H1 (cell line): ENCODE measurements at regions not wholly inside any gene's neighbourhood (a gene's known extent, or its start where the extent isn't known, plus 50 kb on each side); places are given as distances from the start of the nearest gene placed in this dataset.

ENCODE experiments used
- BRCA1 ChIP-seq: IDR thresholded peaks from 2 replicates; pipeline ENCODE4 v1.6.1; 2012; ENCODE audit warnings: low read depth, low read length, improper control_type of control experiment
- FOSL1 ChIP-seq: IDR thresholded peaks from 2 replicates; pipeline ENCODE4 v1.6.1; 2011; ENCODE audit warnings: mild to moderate bottlenecking, low read depth, low read length, moderate library complexity; ENCODE audit not compliant: insufficient read depth
- JUND ChIP-seq: IDR thresholded peaks from 2 replicates; pipeline ENCODE4 v1.6.1; 2011; ENCODE audit warnings: mild to moderate bottlenecking, improper control_type of control experiment, low read length
- MAX ChIP-seq: IDR thresholded peaks from 2 replicates; pipeline ENCODE4 v1.6.1; 2012; ENCODE audit warnings: inconsistent platforms
- PHF8 ChIP-seq: fragments of 200-600 bp; sonication (generic); conservative IDR thresholded peaks from 2 replicates; pipeline ENCODE4 v1.7.1; 2012; ENCODE audit warnings: low read depth, mild to moderate bottlenecking, inconsistent platforms, low read length, moderate library complexity
- POLR2A ChIP-seq, 2 experiments: IDR thresholded peaks; 1 replicate in 1 of 2; 2 replicates in 1 of 2; pipeline ENCODE4 v1.6.1; 2011; ENCODE audit warnings: low read depth in 2 of 2, low read length in 2 of 2, mild to moderate bottlenecking in 2 of 2; ENCODE audit errors: control extremely low read depth in 1 of 2
- SP4 ChIP-seq: IDR thresholded peaks from 2 replicates; pipeline ENCODE4 v1.6.1; 2012; ENCODE audit warnings: low read length, inconsistent platforms
- TF ChIP-seq, protein P1 (sequence below): IDR thresholded peaks from 2 replicates; pipeline ENCODE4 v1.6.1; 2011; ENCODE audit warnings: low read depth, mild to moderate bottlenecking, low read length; ENCODE audit not compliant: insufficient read depth

GRCh38 chr16:86022381-86022960 lies 123.5 kb downstream of the IRF8 start (continued):
- TF ChIP-seq MAX (no peak), PHF8 (no peak), FOSL1 (no peak), BRCA1 (no peak), POLR2A (IDR thresholded peaks at IDR 0.05; ENCODE audit: control extremely low read depth in 1 of 2, low read depth in 2 of 2, low read length in 2 of 2) (no peak), JUND (no peak), SP4 (no peak)
- TF ChIP-seq, protein P1, sequence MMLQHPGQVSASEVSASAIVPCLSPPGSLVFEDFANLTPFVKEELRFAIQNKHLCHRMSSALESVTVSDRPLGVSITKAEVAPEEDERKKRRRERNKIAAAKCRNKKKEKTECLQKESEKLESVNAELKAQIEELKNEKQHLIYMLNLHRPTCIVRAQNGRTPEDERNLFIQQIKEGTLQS: no peak
